ENCODE measurements at regions not wholly inside any gene's neighbourhood (a gene's known extent, or its start where the extent isn't known, plus 50 kb on each side); places are given as distances from the start of the nearest gene placed in this dataset.
"Not testable (repeated sequence)": the region's sequence is repeated elsewhere in the genome, so short reads cannot be mapped to it uniquely, and the experiment has no call there.

GRCh38 chr5:166795756-166796155, 1495.7 kb upstream of the WWC1 start:
- no peak overlapping the region for H3K4me3 ChIP-seq (ENCODE audit: severe bottlenecking)
- H3K27me3 ChIP-seq (ENCODE audit: insufficient read depth, poor library complexity, severe bottlenecking): peaks cover 8% of the 10 kb centered on the region
- DNase-seq (ENCODE audit: low spot score) (no peak), ATAC-seq (ENCODE audit: low read depth) (no peak)
- no peaks in the 10 kb centered on the region for H3K36me3 ChIP-seq (ENCODE audit: low read depth)
- H3K27ac ChIP-seq (ENCODE audit: poor library complexity, severe bottlenecking): no peak overlapping the region
- no peaks in the 10 kb centered on the region for H3K4me1 ChIP-seq (ENCODE audit: insufficient read depth, poor library complexity, severe bottlenecking)
- TF ChIP-seq, protein P1, sequence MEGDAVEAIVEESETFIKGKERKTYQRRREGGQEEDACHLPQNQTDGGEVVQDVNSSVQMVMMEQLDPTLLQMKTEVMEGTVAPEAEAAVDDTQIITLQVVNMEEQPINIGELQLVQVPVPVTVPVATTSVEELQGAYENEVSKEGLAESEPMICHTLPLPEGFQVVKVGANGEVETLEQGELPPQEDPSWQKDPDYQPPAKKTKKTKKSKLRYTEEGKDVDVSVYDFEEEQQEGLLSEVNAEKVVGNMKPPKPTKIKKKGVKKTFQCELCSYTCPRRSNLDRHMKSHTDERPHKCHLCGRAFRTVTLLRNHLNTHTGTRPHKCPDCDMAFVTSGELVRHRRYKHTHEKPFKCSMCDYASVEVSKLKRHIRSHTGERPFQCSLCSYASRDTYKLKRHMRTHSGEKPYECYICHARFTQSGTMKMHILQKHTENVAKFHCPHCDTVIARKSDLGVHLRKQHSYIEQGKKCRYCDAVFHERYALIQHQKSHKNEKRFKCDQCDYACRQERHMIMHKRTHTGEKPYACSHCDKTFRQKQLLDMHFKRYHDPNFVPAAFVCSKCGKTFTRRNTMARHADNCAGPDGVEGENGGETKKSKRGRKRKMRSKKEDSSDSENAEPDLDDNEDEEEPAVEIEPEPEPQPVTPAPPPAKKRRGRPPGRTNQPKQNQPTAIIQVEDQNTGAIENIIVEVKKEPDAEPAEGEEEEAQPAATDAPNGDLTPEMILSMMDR (IDR thresholded peaks at IDR 0.05; ENCODE audit: poor library complexity, severe bottlenecking): no peak
- no peaks in the 10 kb centered on the region for H3K9me3 ChIP-seq (ENCODE audit: severe bottlenecking)

GRCh38 chr5:166803058-166803457, 1488.4 kb upstream of the WWC1 start:
- TF ChIP-seq, protein P1 (IDR thresholded peaks at IDR 0.05; ENCODE audit: poor library complexity, severe bottlenecking): no peak
- H3K9me3 ChIP-seq (ENCODE audit: severe bottlenecking): no peaks in the 10 kb centered on the region

DNA sequence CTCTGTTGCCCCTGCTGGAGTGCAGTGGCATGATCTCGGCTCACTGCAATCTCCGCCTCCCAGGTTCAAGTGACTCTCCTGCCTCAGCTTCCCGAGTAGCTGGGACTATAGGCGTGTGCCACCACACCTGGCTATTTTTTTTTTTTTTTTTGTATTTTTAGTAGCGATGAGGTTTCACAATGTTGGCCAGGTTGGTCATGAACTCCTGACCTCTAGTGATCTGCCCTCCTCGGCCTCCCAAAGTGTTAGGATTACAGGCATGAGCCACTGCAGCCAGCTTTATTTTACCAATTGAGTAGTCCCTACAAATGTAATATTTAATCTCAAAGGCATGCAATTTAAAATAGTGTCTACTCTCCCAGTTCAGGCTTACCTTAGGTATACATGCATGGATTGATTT, 1487.2 kb upstream of the WWC1 start:
- not testable (repeated sequence) for H3K4me3 ChIP-seq (ENCODE audit: severe bottlenecking); DNase-seq (ENCODE audit: low spot score); H3K9me3 ChIP-seq (ENCODE audit: severe bottlenecking); H3K36me3 ChIP-seq (ENCODE audit: low read depth); ATAC-seq (ENCODE audit: low read depth); H3K4me1 ChIP-seq (ENCODE audit: insufficient read depth, poor library complexity, severe bottlenecking); H3K27ac ChIP-seq (ENCODE audit: poor library complexity, severe bottlenecking); H3K27me3 ChIP-seq (ENCODE audit: insufficient read depth, poor library complexity, severe bottlenecking)

More at GRCh38 chr5:166803058-166803457, 1488.4 kb upstream of the WWC1 start:
- no peak overlapping the region for H3K4me3 ChIP-seq (ENCODE audit: severe bottlenecking)
- no peak overlapping the region for H3K27ac ChIP-seq (ENCODE audit: poor library complexity, severe bottlenecking)
- ATAC-seq (ENCODE audit: low read depth): no peak
- no peaks in the 10 kb centered on the region for H3K36me3 ChIP-seq (ENCODE audit: low read depth)
- DNase-seq (ENCODE audit: low spot score): no peak
- H3K4me1 ChIP-seq (ENCODE audit: insufficient read depth, poor library complexity, severe bottlenecking): no peaks in the 10 kb centered on the region
- H3K27me3 ChIP-seq (ENCODE audit: insufficient read depth, poor library complexity, severe bottlenecking): peaks cover 7% of the 10 kb centered on the region

DNA sequence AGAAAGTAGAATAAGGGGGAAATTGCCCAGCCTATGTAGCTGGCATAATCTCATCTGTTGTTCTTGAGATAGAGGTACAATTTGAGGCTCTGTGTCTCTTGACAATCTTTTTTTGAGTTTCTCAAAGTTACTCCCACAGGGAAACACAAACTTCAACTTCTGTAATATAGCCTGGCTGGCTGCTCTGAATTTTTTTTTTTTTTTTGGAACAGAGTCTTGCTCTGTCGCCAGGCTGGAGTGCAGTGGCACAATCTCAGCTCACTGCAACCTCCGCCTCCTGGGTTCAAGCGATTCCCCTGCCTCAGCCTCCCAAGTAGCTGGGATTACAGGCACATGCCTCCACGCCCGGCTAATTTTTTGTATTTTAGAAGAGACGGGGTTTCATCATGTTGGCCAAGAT, 1486.8 kb upstream of the WWC1 start:
- not testable (repeated sequence) for H3K9me3 ChIP-seq (ENCODE audit: severe bottlenecking); H3K27ac ChIP-seq (ENCODE audit: poor library complexity, severe bottlenecking); H3K27me3 ChIP-seq (ENCODE audit: insufficient read depth, poor library complexity, severe bottlenecking); H3K4me1 ChIP-seq (ENCODE audit: insufficient read depth, poor library complexity, severe bottlenecking); H3K36me3 ChIP-seq (ENCODE audit: low read depth); DNase-seq (ENCODE audit: low spot score); H3K4me3 ChIP-seq (ENCODE audit: severe bottlenecking); ATAC-seq (ENCODE audit: low read depth)

- not testable (repeated sequence) for DNase-seq (ENCODE audit: low spot score); H3K9me3 ChIP-seq (ENCODE audit: severe bottlenecking); H3K36me3 ChIP-seq (ENCODE audit: low read depth); ATAC-seq (ENCODE audit: low read depth); H3K27me3 ChIP-seq (ENCODE audit: insufficient read depth, poor library complexity, severe bottlenecking); H3K4me3 ChIP-seq (ENCODE audit: severe bottlenecking); H3K4me1 ChIP-seq (ENCODE audit: insufficient read depth, poor library complexity, severe bottlenecking); H3K27ac ChIP-seq (ENCODE audit: poor library complexity, severe bottlenecking)
Measured at GRCh38 chr5:166810093-166810658, 1481.3 kb upstream of the WWC1 start.

DNA sequence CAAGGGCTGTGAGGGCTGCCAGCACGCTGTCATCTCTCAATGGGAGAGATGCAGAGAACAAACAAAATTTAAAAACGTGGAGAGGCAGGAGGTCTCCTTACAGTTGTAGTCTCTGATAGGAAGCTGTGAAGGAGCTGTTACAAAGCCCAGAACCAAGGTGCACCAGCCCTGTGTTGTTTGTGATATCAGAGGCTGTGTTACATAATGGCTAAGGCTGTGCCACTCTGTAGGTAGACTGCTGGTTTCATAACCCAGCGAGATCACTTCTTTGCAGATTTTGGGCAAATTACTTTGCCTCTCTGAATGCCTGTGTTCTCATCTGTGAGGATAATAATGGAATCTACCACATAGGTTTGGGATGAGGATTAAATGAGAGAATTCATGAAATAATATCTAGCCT, 1480.7 kb upstream of the WWC1 start:
- no peaks in the 10 kb centered on the region for H3K9me3 ChIP-seq (ENCODE audit: severe bottlenecking)
- DNase-seq (ENCODE audit: low spot score) (no peak), ATAC-seq (ENCODE audit: low read depth) (no peak)
- TF ChIP-seq, protein P1 (IDR thresholded peaks at IDR 0.05; ENCODE audit: poor library complexity, severe bottlenecking): no peak
- no peaks in the 10 kb centered on the region for H3K36me3 ChIP-seq (ENCODE audit: low read depth)
- H3K4me3 ChIP-seq (ENCODE audit: severe bottlenecking): no peak overlapping the region
- no peaks in the 10 kb centered on the region for H3K4me1 ChIP-seq (ENCODE audit: insufficient read depth, poor library complexity, severe bottlenecking)
- no peaks in the 10 kb centered on the region for H3K27me3 ChIP-seq (ENCODE audit: insufficient read depth, poor library complexity, severe bottlenecking)
- H3K27ac ChIP-seq (ENCODE audit: poor library complexity, severe bottlenecking): no peak overlapping the region
